Prostate gland (tissue), 2 donors: ENCODE measurements at regions not wholly inside any gene's neighbourhood (a gene's known extent, or its start where the extent isn't known, plus 50 kb on each side); places are given as distances from the start of the nearest gene placed in this dataset.

Source experiments
- CTCF ChIP-seq, 4 experiments: fragments of 200-600 bp in 2 of 4; fragments of 450-650 bp in 2 of 4; sonication (generic) in 2 of 4; IDR thresholded peaks; 1 replicate in 3 of 4; 2 replicates in 1 of 4; pipeline ENCODE4 v1.5.1; 2016 to 2019; ENCODE audit warnings: antibody characterized with exemption in 4 of 4, mild to moderate bottlenecking in 2 of 4, moderate library complexity in 2 of 4
- POLR2A ChIP-seq: fragments of 450-650 bp; IDR thresholded peaks from one replicate; pipeline ENCODE4 v1.6.1; 2016; ENCODE audit warnings: antibody characterized with exemption, mild to moderate bottlenecking
- POLR2AphosphoS5 ChIP-seq: sonication (generic); formaldehyde crosslinking; IDR thresholded peaks from one replicate; pipeline ENCODE4 v1.6.1; 2017; ENCODE audit warnings: antibody characterized with exemption

- TF ChIP-seq CTCF (IDR thresholded peaks at IDR 0.05): no peak
- no peak for TF ChIP-seq POLR2A
- TF ChIP-seq POLR2AphosphoS5: no peak
Observed at GRCh38 chr12:131636940-131637750, 73.7 kb upstream of the SFSWAP start.
